Epithelial cell of prostate (primary cell): ENCODE measurements at regions not wholly inside any gene's neighbourhood (a gene's known extent, or its start where the extent isn't known, plus 50 kb on each side); places are given as distances from the start of the nearest gene placed in this dataset.
"Not testable (repeated sequence)": the region's sequence is repeated elsewhere in the genome, so short reads cannot be mapped to it uniquely, and the experiment has no call there.

ENCODE experiments used
- DNase-seq: peaks from one replicate; pipeline ENCODE4 v3.0.0-alpha.2; 2011; ENCODE audit warnings: low read depth, low spot score
- H3K27ac ChIP-seq: fragments of 450-650 bp; 2 replicates; pipeline ENCODE4 v1.5.1; 2017; ENCODE audit warnings: mild to moderate bottlenecking

DNA sequence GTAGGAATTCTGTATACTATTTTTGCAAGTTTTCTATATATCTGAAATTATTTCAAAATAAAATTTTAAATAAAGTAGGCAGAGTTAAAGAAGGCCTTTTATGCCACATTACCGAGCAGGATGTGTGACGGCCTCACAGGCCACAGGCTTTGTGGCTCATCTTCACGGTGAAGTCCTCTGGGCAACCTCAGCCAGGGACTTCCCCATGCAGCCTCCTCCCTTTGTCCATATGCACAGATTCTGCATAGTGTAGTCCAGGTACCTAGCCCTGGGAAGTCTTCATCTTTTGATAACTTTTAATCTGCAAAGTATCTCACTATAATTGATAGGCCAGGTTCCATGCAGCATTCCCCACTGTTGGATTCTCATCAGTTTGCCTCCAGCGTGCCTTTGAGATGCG lies 62.8 kb downstream of the ARHGAP11B start:
- not testable (repeated sequence) for H3K27ac ChIP-seq, DNase-seq

DNA sequence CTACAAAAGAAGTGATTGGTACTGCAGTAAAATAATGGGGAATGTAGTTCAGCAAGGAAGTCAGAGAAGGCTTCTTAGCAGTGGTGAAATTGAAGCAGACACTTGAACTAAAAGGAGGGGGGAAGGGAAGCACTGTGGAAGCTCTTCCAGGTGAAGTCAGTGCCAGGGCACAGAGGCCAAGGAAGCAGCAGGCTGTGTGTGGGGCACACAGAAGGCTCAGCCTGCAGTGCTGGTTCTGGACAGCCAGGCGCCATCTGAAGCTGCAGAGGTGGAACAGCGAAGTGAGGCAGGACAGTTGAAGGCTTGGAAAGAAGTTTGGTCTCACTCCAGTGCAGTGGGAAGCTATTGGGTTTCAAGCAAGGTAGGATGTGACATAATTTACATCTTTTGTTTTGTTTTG lies 64.2 kb downstream of the ARHGAP11B start:
- H3K27ac ChIP-seq, DNase-seq: not testable (repeated sequence)

DNA sequence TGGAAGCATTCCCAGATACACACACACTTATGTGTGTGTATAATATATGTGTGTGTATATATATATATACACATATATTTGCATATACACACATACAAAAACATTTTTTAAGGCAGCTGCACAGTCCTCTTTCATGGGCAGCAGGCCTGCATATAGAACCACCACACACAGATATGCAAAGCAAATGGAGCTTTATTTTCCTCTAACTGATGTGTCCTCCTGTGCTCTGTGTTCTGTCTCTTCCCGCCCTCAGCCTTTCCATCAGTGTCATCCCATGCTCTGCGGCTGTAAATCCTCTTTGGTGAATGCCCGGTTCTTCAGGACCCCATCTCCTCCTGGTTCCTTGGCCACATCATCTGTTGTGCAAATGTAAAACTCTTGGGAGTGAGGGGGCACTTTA lies 69.9 kb downstream of the ARHGAP11B start:
- H3K27ac ChIP-seq, DNase-seq: not testable (repeated sequence)

DNA sequence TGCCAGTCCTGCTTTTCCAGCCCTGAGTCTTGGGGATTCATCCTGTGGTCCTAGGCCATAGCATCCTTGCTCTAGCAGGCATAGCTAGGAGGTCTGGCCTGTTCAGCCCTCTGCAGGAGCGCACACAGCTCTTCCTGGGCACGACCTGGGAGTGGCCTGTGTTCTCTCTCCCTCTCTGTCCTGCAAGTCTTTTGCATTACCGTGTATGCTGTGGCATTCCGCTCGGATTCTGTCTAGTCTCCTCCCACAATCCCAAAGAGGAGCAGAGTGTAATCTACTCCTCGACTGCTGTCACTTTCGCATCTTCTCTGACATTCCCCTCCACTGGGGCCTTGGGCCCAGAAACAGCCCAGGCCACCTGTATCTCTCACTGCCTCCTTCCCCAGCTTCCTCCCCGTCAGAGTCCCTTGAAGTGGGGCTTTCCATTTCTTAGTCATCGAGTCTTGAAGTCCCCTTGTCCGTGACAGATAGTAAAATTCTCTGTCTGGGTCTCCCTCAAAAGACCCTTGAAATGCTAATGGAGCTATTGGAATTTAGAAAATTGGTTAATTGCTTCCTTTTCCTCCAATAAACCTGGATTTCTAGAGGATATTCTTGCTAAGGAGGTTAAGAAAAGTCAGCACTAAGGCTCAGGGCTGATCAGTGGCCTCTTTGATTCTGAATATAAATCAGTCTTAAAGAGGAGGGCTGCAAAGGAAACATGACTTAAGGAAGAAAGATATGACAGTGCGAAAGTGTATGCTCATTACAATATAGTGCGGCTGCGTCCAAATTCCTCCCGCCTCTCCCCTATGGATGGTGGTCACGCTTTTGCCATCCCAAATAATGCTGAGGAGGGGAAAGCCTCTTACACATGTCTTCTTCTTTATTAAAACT lies 70.7 kb downstream of the ARHGAP11B start:
- H3K27ac ChIP-seq, DNase-seq: not testable (repeated sequence)

DNA sequence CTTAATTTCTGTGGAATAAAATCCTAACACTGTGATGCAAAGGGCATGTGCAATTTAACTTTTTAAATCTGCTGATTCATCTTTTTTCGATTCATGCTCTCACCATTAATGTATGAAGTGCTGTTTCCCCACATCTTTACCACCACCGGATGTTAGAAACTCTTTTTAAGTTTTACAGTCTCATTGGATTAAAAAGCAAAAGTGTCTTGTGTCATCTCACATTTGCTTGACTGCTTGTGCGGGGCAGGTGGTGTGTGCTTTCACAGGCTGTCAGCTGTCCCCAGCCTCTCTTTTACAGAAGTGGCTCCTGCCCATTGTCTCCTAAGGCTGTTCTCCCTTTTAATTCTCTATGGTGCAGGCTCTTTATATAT lies 71.4 kb downstream of the ARHGAP11B start:
- not testable (repeated sequence) for DNase-seq

DNA sequence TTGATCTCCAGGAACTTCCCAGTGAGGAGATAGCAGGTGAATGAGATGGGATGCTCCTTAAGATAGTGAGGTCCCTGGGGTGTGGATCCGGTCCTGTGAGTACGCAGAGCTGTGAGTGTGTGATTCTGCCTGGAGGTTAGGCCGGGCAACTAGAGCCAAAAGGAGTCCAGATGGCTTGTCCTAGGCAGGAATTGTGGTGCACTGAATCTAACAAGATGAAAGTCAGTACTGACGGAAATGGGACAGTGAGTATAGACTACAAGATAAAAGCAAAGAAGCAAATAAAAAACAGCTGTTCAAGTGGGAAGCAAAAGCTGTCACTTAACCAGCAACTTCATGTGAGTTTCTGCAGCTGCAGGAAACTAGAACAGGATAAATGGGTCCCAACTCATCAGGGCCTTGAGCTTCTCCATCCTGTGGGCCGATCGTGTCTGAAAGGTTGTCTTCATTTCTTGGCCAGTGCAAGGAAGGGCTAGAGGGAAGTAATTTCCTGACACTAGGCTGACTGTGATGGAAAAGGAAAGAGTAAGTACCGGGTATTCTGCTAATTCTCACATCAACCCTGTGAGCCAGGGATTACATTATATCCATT lies 74.2 kb downstream of the ARHGAP11B start:
- not testable (repeated sequence) for DNase-seq, H3K27ac ChIP-seq

More for the DNA sequence above, 71.4 kb downstream of the ARHGAP11B start:
- H3K27ac ChIP-seq = not testable (repeated sequence)

DNA sequence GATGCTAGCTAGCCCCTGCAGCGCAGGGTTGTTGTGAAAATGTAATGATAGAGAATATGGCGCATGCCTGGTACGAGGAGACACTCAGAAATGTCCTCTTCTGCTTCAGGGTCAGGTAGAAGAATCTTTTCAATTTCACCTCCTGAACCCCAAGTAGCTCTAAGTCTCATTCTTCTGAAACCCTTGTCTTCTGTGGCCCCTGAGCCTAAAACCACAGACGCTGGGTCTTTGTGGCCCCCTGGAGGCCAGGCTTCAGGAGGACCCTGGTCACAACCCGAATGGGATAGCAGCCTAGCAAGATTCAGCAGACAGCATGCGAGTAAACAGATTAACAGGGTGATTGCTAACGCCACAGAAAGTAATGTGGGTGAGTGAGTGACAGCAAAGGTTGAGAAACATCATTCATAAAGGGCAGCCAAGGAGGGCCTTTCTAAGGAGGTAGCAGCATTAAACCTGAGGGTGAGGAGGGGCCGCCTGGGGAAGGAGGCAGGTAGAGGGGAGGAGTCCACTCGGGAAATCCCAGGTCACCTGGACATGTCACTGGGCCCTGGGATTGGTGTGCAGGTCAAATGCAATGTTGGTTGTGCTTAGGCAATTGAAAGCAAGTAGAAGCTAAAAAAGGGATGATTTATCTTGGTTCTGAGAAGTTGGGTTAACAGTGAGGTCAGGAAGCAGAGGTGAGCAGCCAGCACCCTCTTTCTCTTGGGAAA lies 82.2 kb downstream of the ARHGAP11B start:
- H3K27ac ChIP-seq, DNase-seq: not testable (repeated sequence)

DNA sequence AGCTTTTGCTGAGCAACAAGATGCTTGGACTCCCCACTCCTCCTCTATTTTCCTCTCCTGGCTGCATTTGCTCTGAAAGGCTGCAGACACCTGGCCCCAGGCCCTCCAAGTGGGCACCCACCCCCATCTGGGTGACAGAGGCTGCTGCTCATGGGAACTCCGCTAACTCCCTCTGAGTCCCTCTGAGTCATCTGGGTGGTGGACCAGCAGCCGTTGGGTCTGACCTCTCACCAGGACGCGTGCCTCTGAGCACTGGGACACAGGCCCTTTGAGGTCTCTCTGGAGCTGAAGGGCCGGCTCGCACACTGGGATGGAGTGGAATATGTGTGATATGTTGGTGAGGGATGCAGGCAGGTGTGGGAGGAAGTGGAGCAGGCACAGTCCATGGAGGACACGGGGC lies 82.9 kb downstream of the ARHGAP11B start:
- H3K27ac ChIP-seq, DNase-seq: not testable (repeated sequence)

DNA sequence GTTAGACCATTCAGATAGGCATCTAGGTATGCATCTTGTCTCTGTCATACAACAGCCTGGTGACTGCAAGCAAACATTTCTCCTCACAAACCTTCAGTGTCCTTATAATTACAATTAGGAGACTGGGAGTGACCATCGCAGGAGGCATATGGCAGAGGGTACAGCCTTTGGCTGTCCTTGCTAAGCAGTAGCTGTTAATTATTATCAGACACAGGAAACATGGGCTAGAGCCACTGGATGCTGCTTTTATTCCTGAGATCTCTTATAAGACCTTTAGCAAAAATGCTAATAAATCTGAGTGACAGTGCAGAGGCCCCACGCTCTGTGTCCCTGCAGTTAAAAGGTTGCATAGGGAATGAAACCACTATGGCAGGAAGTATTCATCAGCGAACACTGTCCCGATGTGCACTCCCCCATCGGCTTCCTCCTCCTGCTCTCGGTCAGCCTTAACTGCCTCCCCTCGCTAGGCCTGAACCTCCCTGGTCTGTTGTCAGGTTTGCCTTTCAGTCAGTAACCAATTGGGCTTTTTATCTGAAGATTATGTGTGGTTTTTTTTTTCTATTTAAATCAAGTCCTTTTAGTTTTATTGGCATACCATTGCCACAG lies 92.2 kb downstream of the ARHGAP11B start:
- H3K27ac ChIP-seq, DNase-seq: not testable (repeated sequence)

DNA sequence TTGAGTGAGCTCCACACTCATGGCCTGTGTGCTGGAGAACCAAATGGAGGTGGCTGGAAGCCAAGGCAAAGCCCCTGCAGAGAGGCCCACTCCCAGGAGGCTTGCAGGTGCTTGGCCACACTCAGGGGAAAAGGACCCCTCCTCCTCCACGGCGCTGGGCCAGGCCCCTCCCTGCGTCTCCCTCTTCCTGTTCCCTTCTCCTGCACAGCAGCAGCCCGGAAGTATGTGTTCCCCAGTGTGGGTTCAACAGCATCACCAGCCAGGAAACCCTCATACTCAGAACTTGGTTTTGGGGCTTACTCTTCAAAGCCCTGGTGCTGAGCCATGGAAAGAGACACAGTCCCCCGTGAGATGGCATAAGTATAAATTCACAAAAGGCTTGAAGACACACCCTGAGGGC lies 93.4 kb downstream of the ARHGAP11B start:
- DNase-seq, H3K27ac ChIP-seq: not testable (repeated sequence)

DNA sequence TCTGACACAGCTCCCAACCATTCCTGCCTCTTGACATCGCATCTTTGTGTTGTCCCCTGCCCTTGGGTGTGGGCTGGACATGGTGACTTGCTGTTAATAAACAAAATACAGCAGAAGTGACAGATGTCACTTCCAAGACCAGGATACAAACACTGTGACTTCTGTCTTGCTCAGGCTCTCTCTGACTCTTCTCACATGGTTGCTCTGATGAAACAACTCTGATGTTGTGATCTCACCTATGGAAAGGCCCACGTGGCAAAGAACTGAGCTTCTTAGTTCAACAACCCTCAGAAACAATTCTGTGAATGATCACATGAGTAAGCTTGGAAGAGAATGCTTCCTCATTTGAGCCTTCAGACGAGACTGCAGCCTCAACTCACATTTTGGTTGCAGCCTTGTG lies 94.9 kb downstream of the ARHGAP11B start:
- not testable (repeated sequence) for H3K27ac ChIP-seq, DNase-seq

DNA sequence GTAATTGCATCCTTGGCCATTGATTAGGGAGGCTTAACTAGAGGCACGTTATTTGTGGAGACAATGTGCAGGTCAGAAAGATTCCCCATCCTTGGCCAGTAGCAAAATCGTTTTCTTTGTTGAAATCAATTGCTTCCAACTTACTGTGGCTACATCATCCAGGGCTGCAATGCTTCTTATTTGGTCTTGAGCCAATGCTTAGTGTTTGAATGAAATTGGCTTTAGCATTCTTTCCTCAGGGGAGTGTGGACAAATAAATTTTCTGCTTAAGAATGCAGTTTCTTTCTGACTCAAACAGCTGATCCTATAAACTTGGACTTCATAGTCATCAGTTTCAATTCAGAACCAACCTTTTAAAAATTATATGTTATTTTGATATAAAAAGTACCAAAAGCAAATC lies 95.6 kb downstream of the ARHGAP11B start:
- not testable (repeated sequence) for H3K27ac ChIP-seq, DNase-seq

DNA sequence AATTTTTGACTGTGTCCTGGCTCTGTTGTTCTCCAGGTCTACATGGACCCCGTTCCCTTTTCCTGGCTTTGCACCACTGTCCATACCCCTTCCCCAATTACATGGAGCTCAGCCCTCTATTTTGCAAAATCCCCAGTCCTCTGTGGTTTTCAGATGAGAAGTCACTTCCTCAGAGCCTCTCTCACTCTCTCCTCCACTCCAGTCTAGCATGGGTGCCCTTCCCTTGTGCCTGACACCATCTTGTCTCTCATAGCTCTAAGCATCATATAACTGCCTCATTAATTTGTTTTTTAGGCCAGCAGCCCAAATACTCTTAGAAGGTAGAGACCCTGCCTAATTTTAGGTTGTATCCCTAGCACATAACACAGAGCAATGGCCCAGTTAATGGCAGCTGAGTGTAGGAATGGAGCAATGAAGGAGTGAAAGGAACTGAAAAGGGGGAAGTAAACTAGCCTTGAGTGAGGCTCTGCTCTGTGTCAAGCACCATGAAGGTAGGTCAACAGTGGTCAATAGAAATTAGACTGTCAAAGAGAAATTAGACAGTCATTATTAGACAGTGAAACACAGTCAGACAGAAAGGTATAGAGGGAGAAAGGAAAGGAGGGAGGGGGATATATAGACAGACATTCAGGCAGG lies 97.7 kb downstream of the ARHGAP11B start:
- not testable (repeated sequence) for DNase-seq, H3K27ac ChIP-seq

DNA sequence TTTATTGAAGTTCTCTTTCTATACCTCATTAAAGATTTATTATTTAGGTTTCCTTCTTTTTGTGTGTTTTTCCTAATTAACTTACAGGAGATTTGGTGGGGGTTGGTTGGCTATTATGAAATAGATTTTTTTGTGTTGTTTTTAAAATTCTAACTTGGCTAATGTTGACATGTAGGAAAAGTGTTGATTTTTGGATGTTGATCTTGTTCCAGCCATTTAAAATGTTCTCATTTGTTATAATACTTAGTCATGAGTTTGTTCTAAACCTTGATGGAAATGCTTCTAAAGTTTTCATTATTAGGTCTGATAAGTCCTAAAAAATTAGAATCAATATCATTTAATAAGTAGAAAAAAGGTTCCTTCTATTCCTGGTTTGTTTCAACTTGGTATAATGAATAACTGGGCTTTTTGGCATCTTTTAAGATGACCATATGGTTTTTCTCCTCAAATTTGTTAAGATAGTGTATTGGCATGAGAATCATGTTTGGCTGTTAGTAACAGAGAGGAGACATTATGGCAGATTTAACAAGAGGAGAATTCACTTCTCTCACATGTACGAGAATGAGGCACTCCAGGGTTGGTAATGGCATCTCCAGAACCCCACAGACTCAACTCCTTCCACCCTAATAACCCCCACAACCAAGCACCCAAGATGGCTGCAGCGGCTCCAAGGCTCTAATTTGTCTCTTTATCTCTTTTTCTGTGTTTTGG lies 104.1 kb downstream of the ARHGAP11B start:
- not testable (repeated sequence) for H3K27ac ChIP-seq, DNase-seq

DNA sequence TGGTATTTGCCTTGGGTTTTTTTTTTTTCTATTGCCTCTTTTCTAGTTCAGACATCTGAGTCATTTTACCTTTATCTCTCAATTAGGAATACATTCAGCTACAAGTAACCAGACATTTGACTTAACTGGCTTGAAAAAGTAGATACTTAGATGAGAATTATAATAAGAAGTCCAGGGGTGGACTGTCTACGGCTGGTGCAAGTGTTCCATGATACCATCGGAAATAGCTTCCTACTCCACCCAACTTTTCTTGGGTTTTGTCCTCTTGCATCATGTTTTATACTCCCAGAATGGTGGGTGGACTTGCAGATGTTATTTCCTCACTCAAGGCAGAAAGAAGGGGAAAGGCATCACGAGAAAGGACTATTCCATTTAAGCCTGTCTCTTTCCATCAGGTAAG lies 104.7 kb downstream of the ARHGAP11B start:
- DNase-seq, H3K27ac ChIP-seq: not testable (repeated sequence)

DNA sequence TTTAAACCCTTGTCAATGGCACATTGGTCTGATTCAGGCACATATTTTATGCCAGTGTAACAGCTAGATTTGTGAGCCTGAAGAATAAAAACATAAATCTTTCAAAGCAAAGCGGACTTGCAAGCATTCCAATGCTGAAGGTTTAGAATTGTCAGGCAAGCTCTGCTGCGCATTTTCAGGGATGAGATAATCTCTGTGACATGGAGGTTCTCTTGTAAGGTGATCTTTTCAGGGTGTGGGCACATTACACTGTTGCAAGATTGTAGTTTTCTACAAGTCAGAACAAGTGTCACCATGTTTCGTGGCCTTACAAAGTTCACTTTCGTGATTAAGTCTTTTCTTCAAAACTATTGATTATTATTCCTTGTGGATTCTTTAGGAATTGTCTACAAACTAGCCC lies 106.2 kb downstream of the ARHGAP11B start:
- H3K27ac ChIP-seq, DNase-seq: not testable (repeated sequence)

DNA sequence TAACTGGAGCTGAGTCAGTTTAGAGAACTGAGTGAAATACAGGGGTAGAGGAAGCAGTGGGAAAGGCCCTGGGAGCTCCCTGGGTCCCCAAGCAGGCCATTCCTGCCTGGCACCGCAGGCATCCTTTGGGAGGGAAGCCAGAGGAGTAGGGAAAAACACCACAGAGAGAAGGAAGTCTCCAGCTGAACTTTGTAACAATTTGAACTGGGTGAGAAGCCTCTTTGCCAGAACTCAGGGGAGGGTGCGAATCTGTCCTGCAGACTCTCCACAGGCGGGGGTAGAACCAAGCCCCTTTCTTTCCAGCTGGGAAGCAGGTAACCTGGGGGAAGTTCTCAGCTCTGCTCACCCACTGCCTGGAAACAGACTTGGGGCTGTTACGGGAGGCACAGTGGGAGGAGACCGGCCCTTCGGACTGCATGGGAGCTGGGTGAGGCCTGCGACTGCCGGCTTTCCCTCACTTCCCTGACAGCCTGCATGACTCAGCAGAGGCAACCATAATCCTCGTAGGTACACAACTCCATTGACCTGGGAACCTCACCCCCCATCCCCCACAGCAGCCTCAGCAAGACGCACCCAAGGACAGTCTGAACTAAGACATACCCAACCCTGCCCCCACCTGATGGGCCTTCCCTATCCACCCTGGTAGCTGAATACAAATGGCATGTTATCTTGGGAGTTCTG lies 110.1 kb downstream of the ARHGAP11B start:
- H3K27ac ChIP-seq, DNase-seq: not testable (repeated sequence)

DNA sequence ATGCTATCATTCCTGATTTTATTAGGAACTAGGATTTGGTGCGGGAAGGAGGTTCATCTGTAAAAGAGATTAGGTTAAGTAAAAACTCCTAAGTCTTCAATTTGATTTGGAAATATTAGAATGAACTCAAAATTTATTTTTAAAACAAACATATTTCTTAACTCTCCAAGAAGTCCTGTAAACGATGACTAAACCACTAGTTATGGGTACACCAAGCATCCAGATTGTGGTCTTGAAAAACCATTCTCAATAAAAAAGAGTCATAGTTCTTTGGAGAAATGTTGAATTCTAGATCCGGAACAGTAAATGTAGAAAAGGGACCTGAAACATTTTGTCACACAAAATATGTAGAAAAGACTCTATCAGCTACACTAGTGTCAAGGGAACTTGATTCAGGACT lies 116.9 kb downstream of the ARHGAP11B start:
- not testable (repeated sequence) for H3K27ac ChIP-seq, DNase-seq

DNA sequence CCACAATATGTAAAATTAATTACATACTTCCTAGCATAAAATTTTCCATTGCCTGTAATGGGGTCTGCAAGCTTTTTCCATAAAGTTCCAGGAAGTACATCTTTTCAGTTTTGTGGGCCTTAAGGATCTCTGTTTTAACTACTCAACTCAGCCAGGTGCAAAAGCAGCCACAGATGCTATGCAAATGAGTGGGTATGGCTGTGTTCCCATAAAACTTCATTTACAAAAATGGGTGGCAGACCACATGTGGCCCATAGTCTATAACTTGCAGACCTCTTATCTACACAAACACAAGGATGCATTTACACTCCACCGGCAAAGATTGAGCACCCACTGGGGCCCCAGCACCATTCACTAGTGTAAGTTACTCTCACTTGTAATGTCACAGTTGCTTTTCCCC lies 123.1 kb downstream of the ARHGAP11B start:
- not testable (repeated sequence) for H3K27ac ChIP-seq, DNase-seq
